SK-N-SH (cell line): ENCODE measurements at regions not wholly inside any gene's neighbourhood (a gene's known extent, or its start where the extent isn't known, plus 50 kb on each side); places are given as distances from the start of the nearest gene placed in this dataset.

Source experiments
- CTCF ChIA-PET: fragments of 300-600, 350-600 bp; formaldehyde crosslinking; extraction: SDS; loops from one replicate; lab custom pipeline; 2021; lab: Yijun Ruan, JAX
- POLR2A ChIA-PET: fragments of 350-600 bp; sonication (Branson Sonifier 250); formaldehyde crosslinking; extraction: SDS; loops from one replicate; lab custom pipeline; 2020; ENCODE audit warnings: antibody characterized with exemption, inconsistent platforms; lab: Yijun Ruan, JAX
- DNase-seq: peaks from one replicate; pipeline ENCODE4 v3.0.0; 2012
- H2AFZ ChIP-seq: fragments of 200-600 bp; sonication (generic); 2 replicates; pipeline ENCODE4 v1.8.1; 2016; ENCODE audit warnings: antibody characterized with exemption, mild to moderate bottlenecking, low read depth
- H3F3A ChIP-seq: fragments of 200-600 bp; sonication (generic); replicated peaks from 2 replicates; pipeline ENCODE3; 2016; ENCODE audit warnings: antibody characterized with exemption, mild to moderate bottlenecking; ENCODE audit not compliant: insufficient read depth
- H3K27ac ChIP-seq, 2 experiments: fragments of 200-500 bp in 1 of 2; fragments of 200-600 bp in 1 of 2; sonication (Bioruptor generic) in 1 of 2; sonication (generic), shearing (Covaris generic) in 1 of 2; 2 replicates each; pipeline versions ENCODE4 v1.5.1 to v1.6.1; 2014 to 2016; ENCODE audit warnings: low read depth in 2 of 2, inconsistent platforms in 1 of 2, low read length in 1 of 2, mild to moderate bottlenecking in 1 of 2, mixed read lengths in 1 of 2
- H3K27me3 ChIP-seq: fragments of 200-600 bp; sonication (generic), shearing (Covaris generic); 2 replicates; pipeline ENCODE4 v1.6.1; 2016; ENCODE audit warnings: mixed run types; ENCODE audit not compliant: insufficient read depth
- H3K36me3 ChIP-seq, 2 experiments: fragments of 200-500 bp in 1 of 2; fragments of 200-600 bp in 1 of 2; sonication (Bioruptor generic) in 1 of 2; sonication (generic) in 1 of 2; replicated peaks in 1 of 2; 2 replicates each; pipeline versions ENCODE3 to v1.5.1; 2014 to 2016; ENCODE audit warnings: low read length in 1 of 2, mild to moderate bottlenecking in 1 of 2; ENCODE audit not compliant: insufficient read depth in 2 of 2, control insufficient read depth in 1 of 2
- H3K4me1 ChIP-seq, 2 experiments: fragments of 200-500 bp in 1 of 2; fragments of 200-600 bp in 1 of 2; sonication (Bioruptor generic) in 1 of 2; sonication (generic), shearing (Covaris generic) in 1 of 2; 2 replicates each; pipeline versions ENCODE4 v1.5.1 to v1.6.1; 2014 to 2016; ENCODE audit warnings: low read depth in 1 of 2, low read length in 1 of 2, mixed run types in 1 of 2; ENCODE audit not compliant: insufficient read depth in 2 of 2, control insufficient read depth in 1 of 2
- H3K4me2 ChIP-seq: fragments of 200-600 bp; sonication (generic), shearing (Covaris generic); 2 replicates; pipeline ENCODE4 v1.6.1; 2017; ENCODE audit warnings: mixed run types
- H3K4me3 ChIP-seq, 2 experiments: fragments of 200-500 bp in 1 of 2; fragments of 200-600 bp in 1 of 2; sonication (Bioruptor generic) in 1 of 2; sonication (generic), shearing (Covaris generic) in 1 of 2; 2 replicates each; pipeline versions ENCODE4 v1.5.1 to v1.8.1; 2014 to 2016; ENCODE audit warnings: low read depth in 2 of 2, inconsistent platforms in 1 of 2, low read length in 1 of 2, mild to moderate bottlenecking in 1 of 2, mixed read lengths in 1 of 2, moderate library complexity in 1 of 2
- H3K79me2 ChIP-seq: fragments of 200-600 bp; sonication (generic); 2 replicates; pipeline ENCODE4 v1.8.1; 2017; ENCODE audit warnings: mild to moderate bottlenecking; ENCODE audit not compliant: insufficient read depth
- H3K9ac ChIP-seq: fragments of 200-600 bp; sonication (generic); 2 replicates; pipeline ENCODE4 v1.6.1; 2017; ENCODE audit warnings: mixed run types
- H3K9me2 ChIP-seq: fragments of 200-600 bp; sonication (generic); 2 replicates; pipeline ENCODE4 v1.6.1; 2017; ENCODE audit warnings: mixed run types
- H3K9me3 ChIP-seq: fragments of 200-600 bp; sonication (generic); 2 replicates; pipeline ENCODE4 v1.6.1; 2017; ENCODE audit warnings: mixed run types, mild to moderate bottlenecking, moderate library complexity
- H4K20me1 ChIP-seq: fragments of 200-600 bp; sonication (generic); 2 replicates; pipeline ENCODE4 v1.6.1; 2017; ENCODE audit warnings: mild to moderate bottlenecking, mixed run types; ENCODE audit not compliant: insufficient read depth
- CHD2 ChIP-seq: fragments of 150-350 bp; IDR thresholded peaks from 2 replicates; pipeline ENCODE4 v1.6.1; 2018; ENCODE audit warnings: low read length; ENCODE audit not compliant: partially characterized antibody
- ELF1 ChIP-seq: IDR thresholded peaks from 2 replicates; pipeline ENCODE4 v1.4.0; 2012
- FOXJ3 ChIP-seq: sonication (generic); formaldehyde crosslinking; IDR thresholded peaks from 2 replicates; pipeline ENCODE4 v1.5.1; 2020; ENCODE audit warnings: mild to moderate bottlenecking, missing genetic modification reagents
- FOXM1 ChIP-seq: IDR thresholded peaks from 2 replicates; pipeline ENCODE4 v1.4.0; 2012; ENCODE audit warnings: low read depth, mild to moderate bottlenecking
- MEF2A ChIP-seq: IDR thresholded peaks from 2 replicates; pipeline ENCODE4 v1.4.0; 2012; ENCODE audit warnings: low read depth, borderline replicate concordance
- MXI1 ChIP-seq: IDR thresholded peaks from 2 replicates; pipeline ENCODE4 v1.6.1; 2012; ENCODE audit warnings: mild to moderate bottlenecking, low read depth, low read length, improper control_type of control experiment
- NFIC ChIP-seq: IDR thresholded peaks from 2 replicates; pipeline ENCODE4 v1.4.0; 2012; ENCODE audit warnings: borderline replicate concordance
- POLR2AphosphoS5 ChIP-seq: IDR thresholded peaks from 2 replicates; pipeline ENCODE4 v1.6.1; 2012; ENCODE audit warnings: low read depth, low read length
- RCOR1 ChIP-seq: fragments of 150-350 bp; IDR thresholded peaks from 2 replicates; pipeline ENCODE4 v1.6.1; 2017; ENCODE audit warnings: antibody characterized with exemption, low read length
- RFX5 ChIP-seq: IDR thresholded peaks from 2 replicates; pipeline ENCODE4 v1.6.1; 2012; ENCODE audit warnings: mild to moderate bottlenecking, improper control_type of control experiment, low read length
- RXRA ChIP-seq: IDR thresholded peaks from 2 replicates; pipeline ENCODE4 v1.4.0; 2012; ENCODE audit warnings: low read depth, mild to moderate bottlenecking, borderline replicate concordance
- SIN3A ChIP-seq: IDR thresholded peaks from 2 replicates; pipeline ENCODE4 v1.6.1; 2012; ENCODE audit warnings: low read depth, mild to moderate bottlenecking, low read length, moderate library complexity, borderline replicate concordance
- TCF12 ChIP-seq: IDR thresholded peaks from 2 replicates; pipeline ENCODE4 v1.4.0; 2012
- YY1 ChIP-seq: IDR thresholded peaks from 2 replicates; pipeline ENCODE4 v1.4.0; 2012; ENCODE audit warnings: low read depth, mild to moderate bottlenecking
- WGBS: methylation state at CpG from one replicate; pipeline ENCODE4 v1.1.6; 2017; ENCODE audit warnings: low lambda C conversion rate; 5-methylcytosine and 5-hydroxymethylcytosine counted together
- TF ChIP-seq, protein P1 (sequence below): fragments of 150-350 bp; IDR thresholded peaks from 2 replicates; pipeline ENCODE4 v1.6.1; 2016; ENCODE audit warnings: mild to moderate bottlenecking, low read depth, low read length
- TF ChIP-seq, protein P2 (sequence below): fragments of 200-600 bp; sonication (generic); IDR thresholded peaks from 2 replicates; pipeline ENCODE4 v1.6.1; 2017; ENCODE audit warnings: antibody characterized with exemption, mild to moderate bottlenecking, moderate library complexity
- TF ChIP-seq, protein P3 (sequence below): fragments of 150-350 bp; IDR thresholded peaks from 2 replicates; pipeline ENCODE4 v1.6.1; 2017; ENCODE audit warnings: antibody characterized with exemption, low read length, low read depth, borderline replicate concordance
- TF ChIP-seq, protein P4 (sequence below): IDR thresholded peaks from 2 replicates; pipeline ENCODE4 v1.6.1; 2012; ENCODE audit warnings: mild to moderate bottlenecking, low read depth, low read length, moderate library complexity
- TF ChIP-seq, protein P5 (sequence below): IDR thresholded peaks from 2 replicates; pipeline ENCODE4 v1.4.0; 2012; ENCODE audit warnings: low read depth, borderline replicate concordance

DNA sequence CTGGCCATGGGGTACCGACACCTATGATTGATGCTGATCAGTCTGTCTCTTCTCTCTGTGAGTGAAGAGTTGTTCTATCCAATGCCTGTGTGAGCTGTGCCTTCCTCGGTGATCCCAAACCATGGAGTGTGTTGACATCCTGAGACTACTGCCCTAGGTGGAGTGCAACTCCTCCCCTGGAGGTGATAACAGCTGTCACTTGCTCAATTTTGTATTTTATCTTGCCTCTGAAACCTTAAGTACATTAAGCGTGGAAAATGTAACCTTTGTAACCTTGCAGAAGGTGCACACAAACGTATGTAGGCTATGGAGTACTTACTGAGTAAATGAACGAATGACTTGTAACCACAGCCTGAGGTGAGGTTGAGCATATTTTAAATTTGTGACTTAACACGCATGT, 256.2 kb downstream of the FNDC1 start (continued):
- TF ChIP-seq, protein P1, sequence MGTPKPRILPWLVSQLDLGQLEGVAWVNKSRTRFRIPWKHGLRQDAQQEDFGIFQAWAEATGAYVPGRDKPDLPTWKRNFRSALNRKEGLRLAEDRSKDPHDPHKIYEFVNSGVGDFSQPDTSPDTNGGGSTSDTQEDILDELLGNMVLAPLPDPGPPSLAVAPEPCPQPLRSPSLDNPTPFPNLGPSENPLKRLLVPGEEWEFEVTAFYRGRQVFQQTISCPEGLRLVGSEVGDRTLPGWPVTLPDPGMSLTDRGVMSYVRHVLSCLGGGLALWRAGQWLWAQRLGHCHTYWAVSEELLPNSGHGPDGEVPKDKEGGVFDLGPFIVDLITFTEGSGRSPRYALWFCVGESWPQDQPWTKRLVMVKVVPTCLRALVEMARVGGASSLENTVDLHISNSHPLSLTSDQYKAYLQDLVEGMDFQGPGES, result no peak
- no peak for TF ChIP-seq FOXJ3
- TF ChIP-seq YY1, result no peak
- TF ChIP-seq MXI1, result no peak
- no peak for TF ChIP-seq RFX5
- TF ChIP-seq ELF1, result no peak
- TF ChIP-seq POLR2AphosphoS5, result no peak
- TF ChIP-seq, protein P2, sequence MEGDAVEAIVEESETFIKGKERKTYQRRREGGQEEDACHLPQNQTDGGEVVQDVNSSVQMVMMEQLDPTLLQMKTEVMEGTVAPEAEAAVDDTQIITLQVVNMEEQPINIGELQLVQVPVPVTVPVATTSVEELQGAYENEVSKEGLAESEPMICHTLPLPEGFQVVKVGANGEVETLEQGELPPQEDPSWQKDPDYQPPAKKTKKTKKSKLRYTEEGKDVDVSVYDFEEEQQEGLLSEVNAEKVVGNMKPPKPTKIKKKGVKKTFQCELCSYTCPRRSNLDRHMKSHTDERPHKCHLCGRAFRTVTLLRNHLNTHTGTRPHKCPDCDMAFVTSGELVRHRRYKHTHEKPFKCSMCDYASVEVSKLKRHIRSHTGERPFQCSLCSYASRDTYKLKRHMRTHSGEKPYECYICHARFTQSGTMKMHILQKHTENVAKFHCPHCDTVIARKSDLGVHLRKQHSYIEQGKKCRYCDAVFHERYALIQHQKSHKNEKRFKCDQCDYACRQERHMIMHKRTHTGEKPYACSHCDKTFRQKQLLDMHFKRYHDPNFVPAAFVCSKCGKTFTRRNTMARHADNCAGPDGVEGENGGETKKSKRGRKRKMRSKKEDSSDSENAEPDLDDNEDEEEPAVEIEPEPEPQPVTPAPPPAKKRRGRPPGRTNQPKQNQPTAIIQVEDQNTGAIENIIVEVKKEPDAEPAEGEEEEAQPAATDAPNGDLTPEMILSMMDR, result no peak
- TF ChIP-seq, all 33 proteins: peak for 0

DNA sequence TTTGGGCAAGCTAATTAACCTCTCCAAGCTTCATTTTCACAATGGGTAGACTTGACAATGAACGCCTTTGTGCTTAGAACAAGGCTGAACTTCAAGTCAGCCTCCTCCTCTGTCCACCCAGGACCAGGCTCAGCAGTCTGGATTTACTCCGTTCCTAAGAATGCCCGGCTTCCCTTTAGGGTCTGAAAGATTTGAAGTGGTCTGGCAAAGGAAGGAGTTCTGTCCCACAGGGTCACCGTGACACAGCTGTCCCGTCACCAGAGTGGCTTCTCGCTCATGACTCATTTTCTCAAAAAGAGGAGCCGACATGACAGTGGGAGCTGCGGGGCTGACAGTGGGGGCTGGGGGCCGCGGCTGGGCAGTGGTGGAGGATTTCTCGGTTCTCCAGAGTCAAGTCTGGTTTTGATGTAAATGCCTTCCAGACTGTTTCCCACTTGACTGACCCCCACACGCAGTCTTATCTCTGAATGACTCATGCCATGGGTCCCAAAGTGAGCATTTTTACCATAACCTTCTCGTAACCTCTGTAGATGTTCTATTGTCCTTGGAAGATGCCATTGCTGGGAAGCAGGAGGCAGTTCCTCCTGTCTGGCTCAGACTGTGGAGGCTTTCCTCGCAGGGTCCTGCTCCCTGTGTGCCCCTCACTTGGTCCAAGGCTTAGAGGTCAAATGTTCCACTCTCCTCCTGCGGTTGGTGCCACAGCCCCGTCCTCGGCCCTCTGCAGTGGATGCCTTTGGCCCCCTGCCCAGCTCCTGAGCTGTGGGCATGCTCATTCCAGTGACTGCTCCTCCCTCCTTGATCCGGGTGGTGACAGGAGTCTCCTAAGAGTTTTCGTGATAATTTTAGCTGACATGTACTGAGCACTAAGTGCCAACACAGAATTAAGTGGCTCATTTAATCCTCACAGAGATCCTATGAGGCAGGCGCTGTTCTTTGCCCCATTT, 253.1 kb downstream of the FNDC1 start:
- Histone ChIP-seq H3K4me3 (no peak overlapping the region), H3K9ac (no peak overlapping the region), H3K9me3 (no peaks in the 10 kb centered on the region), H3K79me2 (no peaks in the 10 kb centered on the region), H3K4me1 (no peaks in the 10 kb centered on the region), H3K4me2 (no peak overlapping the region), H3K27ac (no peak overlapping the region), H3K9me2 (no peaks in the 10 kb centered on the region), H3K36me3 (no peaks in the 10 kb centered on the region), H3F3A (no peaks in the 10 kb centered on the region), H4K20me1 (no peaks in the 10 kb centered on the region), H2AFZ (no peak overlapping the region), H3K27me3 (no peaks in the 10 kb centered on the region; the same call in none of the 2 replicates)
- 4% methylated on average over 12 of the region's 20 CpGs for WGBS
- POLR2A ChIA-PET, result no interaction called here
- TF ChIP-seq FOXM1, result no peak
- TF ChIP-seq POLR2AphosphoS5, result no peak
- no peak for TF ChIP-seq NFIC
- no peak for TF ChIP-seq MXI1
- TF ChIP-seq, protein P3, sequence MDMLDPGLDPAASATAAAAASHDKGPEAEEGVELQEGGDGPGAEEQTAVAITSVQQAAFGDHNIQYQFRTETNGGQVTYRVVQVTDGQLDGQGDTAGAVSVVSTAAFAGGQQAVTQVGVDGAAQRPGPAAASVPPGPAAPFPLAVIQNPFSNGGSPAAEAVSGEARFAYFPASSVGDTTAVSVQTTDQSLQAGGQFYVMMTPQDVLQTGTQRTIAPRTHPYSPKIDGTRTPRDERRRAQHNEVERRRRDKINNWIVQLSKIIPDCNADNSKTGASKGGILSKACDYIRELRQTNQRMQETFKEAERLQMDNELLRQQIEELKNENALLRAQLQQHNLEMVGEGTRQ, result no peak
- TF ChIP-seq, protein P4, sequence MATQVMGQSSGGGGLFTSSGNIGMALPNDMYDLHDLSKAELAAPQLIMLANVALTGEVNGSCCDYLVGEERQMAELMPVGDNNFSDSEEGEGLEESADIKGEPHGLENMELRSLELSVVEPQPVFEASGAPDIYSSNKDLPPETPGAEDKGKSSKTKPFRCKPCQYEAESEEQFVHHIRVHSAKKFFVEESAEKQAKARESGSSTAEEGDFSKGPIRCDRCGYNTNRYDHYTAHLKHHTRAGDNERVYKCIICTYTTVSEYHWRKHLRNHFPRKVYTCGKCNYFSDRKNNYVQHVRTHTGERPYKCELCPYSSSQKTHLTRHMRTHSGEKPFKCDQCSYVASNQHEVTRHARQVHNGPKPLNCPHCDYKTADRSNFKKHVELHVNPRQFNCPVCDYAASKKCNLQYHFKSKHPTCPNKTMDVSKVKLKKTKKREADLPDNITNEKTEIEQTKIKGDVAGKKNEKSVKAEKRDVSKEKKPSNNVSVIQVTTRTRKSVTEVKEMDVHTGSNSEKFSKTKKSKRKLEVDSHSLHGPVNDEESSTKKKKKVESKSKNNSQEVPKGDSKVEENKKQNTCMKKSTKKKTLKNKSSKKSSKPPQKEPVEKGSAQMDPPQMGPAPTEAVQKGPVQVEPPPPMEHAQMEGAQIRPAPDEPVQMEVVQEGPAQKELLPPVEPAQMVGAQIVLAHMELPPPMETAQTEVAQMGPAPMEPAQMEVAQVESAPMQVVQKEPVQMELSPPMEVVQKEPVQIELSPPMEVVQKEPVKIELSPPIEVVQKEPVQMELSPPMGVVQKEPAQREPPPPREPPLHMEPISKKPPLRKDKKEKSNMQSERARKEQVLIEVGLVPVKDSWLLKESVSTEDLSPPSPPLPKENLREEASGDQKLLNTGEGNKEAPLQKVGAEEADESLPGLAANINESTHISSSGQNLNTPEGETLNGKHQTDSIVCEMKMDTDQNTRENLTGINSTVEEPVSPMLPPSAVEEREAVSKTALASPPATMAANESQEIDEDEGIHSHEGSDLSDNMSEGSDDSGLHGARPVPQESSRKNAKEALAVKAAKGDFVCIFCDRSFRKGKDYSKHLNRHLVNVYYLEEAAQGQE, result no peak
- TF ChIP-seq RCOR1, result no peak
- TF ChIP-seq RXRA, result no peak
- TF ChIP-seq SIN3A, result no peak
- no peak for TF ChIP-seq TCF12
- TF ChIP-seq MEF2A, result no peak
- TF ChIP-seq CHD2, result no peak
- TF ChIP-seq, protein P5, sequence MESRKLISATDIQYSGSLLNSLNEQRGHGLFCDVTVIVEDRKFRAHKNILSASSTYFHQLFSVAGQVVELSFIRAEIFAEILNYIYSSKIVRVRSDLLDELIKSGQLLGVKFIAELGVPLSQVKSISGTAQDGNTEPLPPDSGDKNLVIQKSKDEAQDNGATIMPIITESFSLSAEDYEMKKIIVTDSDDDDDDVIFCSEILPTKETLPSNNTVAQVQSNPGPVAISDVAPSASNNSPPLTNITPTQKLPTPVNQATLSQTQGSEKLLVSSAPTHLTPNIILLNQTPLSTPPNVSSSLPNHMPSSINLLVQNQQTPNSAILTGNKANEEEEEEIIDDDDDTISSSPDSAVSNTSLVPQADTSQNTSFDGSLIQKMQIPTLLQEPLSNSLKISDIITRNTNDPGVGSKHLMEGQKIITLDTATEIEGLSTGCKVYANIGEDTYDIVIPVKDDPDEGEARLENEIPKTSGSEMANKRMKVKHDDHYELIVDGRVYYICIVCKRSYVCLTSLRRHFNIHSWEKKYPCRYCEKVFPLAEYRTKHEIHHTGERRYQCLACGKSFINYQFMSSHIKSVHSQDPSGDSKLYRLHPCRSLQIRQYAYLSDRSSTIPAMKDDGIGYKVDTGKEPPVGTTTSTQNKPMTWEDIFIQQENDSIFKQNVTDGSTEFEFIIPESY, result no peak
- CTCF ChIA-PET, result no interaction called here
- no peak for DNase-seq
